ENCODE measurements at regions not wholly inside any gene's neighbourhood (a gene's known extent, or its start where the extent isn't known, plus 50 kb on each side); places are given as distances from the start of the nearest gene placed in this dataset.

DNA sequence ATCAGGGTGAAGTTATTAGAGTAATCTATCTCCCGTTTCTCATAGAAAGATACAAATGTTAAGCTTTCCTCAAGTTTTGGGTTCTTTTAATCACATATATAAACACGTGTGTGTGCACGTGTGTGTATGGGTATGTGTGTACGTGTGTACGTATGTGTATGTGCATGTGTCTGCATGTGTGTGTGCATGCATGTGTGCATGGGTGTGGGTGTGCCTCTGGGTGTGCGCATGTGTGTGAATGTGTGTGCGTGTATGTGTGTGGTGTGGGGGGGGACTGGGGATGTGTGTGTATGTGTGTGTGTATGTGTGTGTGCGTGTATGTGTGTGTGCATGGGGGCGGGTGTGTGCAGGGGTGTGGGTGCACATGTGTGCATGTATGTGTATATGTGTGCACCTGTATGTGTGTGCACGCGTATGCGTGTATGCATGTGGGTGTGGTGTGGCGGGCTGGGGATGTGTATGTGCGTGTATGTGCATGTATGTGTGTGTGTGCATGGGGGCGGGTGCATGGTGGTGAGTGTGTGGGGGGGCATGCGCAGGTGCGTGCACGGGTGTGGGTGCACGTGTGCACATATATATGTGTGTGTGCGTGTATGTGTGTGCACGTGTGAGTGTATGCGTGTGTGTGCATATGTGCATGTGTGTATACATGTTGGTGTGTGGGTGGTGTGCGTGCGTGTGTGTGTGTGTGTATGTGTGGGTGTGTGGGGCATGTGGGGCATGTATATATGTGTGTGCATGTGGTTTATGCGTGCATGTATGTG, 304.0 kb downstream of the MBD2 start:
- Histone ChIP-seq H3K4me3 (ENCODE audit: low read length in 2 of 2) (no peak overlapping the region), H3K9me3 (ENCODE audit: control insufficient read depth, low read length) (no peaks in the 10 kb centered on the region), H3K27me3 (ENCODE audit: control insufficient read depth in 1 of 2, insufficient read depth in 2 of 2, low read length in 1 of 2) (no peaks in the 10 kb centered on the region), H3K27ac (ENCODE audit: low read depth in 1 of 2, low read length in 2 of 2) (no peak overlapping the region), H3K36me3 (ENCODE audit: control insufficient read depth in 1 of 2, insufficient read depth in 2 of 2, low read length in 1 of 2) (no peaks in the 10 kb centered on the region), H3K4me1 (ENCODE audit: control insufficient read depth in 1 of 2, insufficient read depth in 2 of 2, low read length in 2 of 2) (peaks cover 0 to 1% of the 10 kb centered on the region in 2 donors)
- intact Hi-C loops (cut with DNase I): no loop called here
- ATAC-seq (ENCODE audit: low FRiP score) (peak; percentile 15), DNase-seq (no peak)
- 86 to 89% methylated on average over 25 of the region's 25 CpGs for WGBS, 2 donors

DNA sequence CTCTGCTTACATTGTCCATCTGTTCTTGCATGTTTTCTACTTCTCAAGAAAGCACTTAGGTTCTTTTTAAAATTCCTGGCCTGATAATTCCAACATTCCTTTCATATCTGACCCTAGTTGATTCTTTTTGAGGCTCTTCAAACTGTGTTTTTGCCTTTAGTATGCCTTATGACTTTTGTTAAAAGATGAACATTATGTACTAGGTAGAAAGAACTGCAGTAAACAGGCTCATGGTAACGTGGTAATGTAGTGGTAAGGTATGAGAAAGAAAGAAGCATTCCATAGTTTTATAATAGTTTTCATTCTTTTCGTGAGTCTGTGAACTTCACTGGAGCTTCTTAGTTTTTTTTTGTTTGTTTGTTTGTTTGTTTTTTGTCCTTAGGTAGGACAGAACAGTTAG, 306.4 kb downstream of the MBD2 start:
- 23 to 42% methylated on average over 2 of the region's 2 CpGs for WGBS, 2 donors
- ATAC-seq (ENCODE audit: low FRiP score): no peak
- H3K9me3 ChIP-seq (ENCODE audit: control insufficient read depth, low read length): no peaks in the 10 kb centered on the region
- H3K4me1 ChIP-seq (ENCODE audit: control insufficient read depth in 1 of 2, insufficient read depth in 2 of 2, low read length in 2 of 2): peaks cover 0 to under 1% of the 10 kb centered on the region in 2 donors
- intact Hi-C loops (cut with DNase I): no loop called here
- DNase-seq: no peak
- no peaks in the 10 kb centered on the region for H3K36me3 ChIP-seq (ENCODE audit: control insufficient read depth in 1 of 2, insufficient read depth in 2 of 2, low read length in 1 of 2)
- no peak overlapping the region for H3K4me3 ChIP-seq (ENCODE audit: low read length in 2 of 2)
- no peak overlapping the region for H3K27ac ChIP-seq (ENCODE audit: low read depth in 1 of 2, low read length in 2 of 2)
- H3K27me3 ChIP-seq (ENCODE audit: control insufficient read depth in 1 of 2, insufficient read depth in 2 of 2, low read length in 1 of 2): no peaks in the 10 kb centered on the region

DNA sequence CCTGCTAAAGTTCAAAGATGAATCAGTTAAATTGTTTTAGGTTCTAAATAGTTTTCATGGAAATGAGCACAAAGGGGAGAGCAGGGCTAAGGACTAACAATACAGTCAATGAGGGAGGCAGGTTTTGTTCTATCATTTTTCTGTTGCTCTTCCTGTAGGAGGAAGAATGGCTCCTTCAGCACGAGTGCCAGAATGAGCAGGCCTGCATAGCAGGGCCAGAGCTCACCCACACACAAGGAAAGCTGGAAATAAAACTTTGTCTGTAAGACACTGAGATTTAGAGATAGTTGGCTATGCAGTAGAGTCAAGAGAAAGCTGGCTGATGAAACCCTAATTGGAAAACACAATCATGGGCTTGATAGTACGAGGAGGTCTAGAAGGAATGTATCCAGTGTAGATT, 313.3 kb downstream of the MBD2 start:
- no peak overlapping the region for H3K4me3 ChIP-seq (ENCODE audit: low read length in 2 of 2)
- H3K9me3 ChIP-seq (ENCODE audit: control insufficient read depth, low read length): no peaks in the 10 kb centered on the region
- H3K27ac ChIP-seq (ENCODE audit: low read depth in 1 of 2, low read length in 2 of 2): no peak overlapping the region
- H3K4me1 ChIP-seq (ENCODE audit: control insufficient read depth in 1 of 2, insufficient read depth in 2 of 2, low read length in 2 of 2): no peaks in the 10 kb centered on the region
- DNase-seq: no peak
- no peaks in the 10 kb centered on the region for H3K36me3 ChIP-seq (ENCODE audit: control insufficient read depth in 1 of 2, insufficient read depth in 2 of 2, low read length in 1 of 2)
- ATAC-seq (ENCODE audit: low FRiP score): no peak
- 17 to 46% methylated on average over 2 of the region's 2 CpGs for WGBS, 2 donors
- intact Hi-C loops (cut with DNase I): no loop called here
- no peaks in the 10 kb centered on the region for H3K27me3 ChIP-seq (ENCODE audit: control insufficient read depth in 1 of 2, insufficient read depth in 2 of 2, low read length in 1 of 2)

DNA sequence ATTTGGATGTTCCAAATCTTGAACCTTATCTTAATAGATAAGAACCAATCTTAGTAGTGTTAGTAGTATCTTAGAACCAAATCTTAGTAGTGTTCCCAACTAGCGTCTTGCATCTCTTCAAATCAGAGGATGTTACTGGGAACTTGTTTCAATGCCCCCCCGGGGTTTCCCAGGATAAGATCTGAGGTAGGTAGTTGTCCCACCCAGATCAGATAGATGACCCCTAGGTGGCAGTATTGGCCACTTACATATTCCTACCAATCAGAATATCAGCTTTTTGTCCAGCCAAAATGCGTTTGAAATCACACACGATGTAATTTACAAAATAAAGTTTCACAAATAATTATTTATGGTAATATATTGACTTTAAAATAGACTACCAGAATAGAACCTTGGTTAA, 314.8 kb downstream of the MBD2 start:
- no peak overlapping the region for H3K27ac ChIP-seq (ENCODE audit: low read depth in 1 of 2, low read length in 2 of 2)
- WGBS, 2 donors: 55 to 73% methylated on average over 4 of the region's 4 CpGs

DNA sequence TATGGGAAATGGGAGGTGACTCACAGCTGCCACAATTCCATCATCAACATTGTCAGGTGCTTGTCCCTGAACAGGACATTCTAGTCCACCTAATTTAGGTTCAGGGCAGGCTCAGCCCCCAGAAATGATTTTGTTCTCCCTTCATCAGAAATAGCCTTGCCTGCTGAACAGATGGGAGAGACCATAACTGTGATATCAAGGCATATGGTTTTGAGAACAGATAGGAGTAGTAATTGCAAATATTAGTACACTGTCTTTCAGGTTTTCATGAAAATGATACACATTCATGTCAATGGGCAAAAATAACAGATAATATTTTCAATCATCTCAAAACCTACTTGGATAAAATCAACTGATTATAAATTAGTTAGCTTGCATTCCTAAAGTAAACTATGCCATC, 316.5 kb downstream of the MBD2 start:
- no peak for DNase-seq
- no peak overlapping the region for H3K4me3 ChIP-seq (ENCODE audit: low read length in 2 of 2)
- no peak for ATAC-seq (ENCODE audit: low FRiP score)
- H3K4me1 ChIP-seq (ENCODE audit: control insufficient read depth in 1 of 2, insufficient read depth in 2 of 2, low read length in 2 of 2): no peaks in the 10 kb centered on the region
- no peaks in the 10 kb centered on the region for H3K27me3 ChIP-seq (ENCODE audit: control insufficient read depth in 1 of 2, insufficient read depth in 2 of 2, low read length in 1 of 2)
- H3K9me3 ChIP-seq (ENCODE audit: control insufficient read depth, low read length): no peaks in the 10 kb centered on the region
- intact Hi-C loops (cut with DNase I): loop anchor here in 1 of 2 donors (10.0 kb wide), 1 partner anchor 207 kb away; no protein-coding TSS in a partner anchor
- H3K36me3 ChIP-seq (ENCODE audit: control insufficient read depth in 1 of 2, insufficient read depth in 2 of 2, low read length in 1 of 2): no peaks in the 10 kb centered on the region
- H3K27ac ChIP-seq (ENCODE audit: low read depth in 1 of 2, low read length in 2 of 2): no peak overlapping the region

More for the DNA sequence above, 314.8 kb downstream of the MBD2 start:
- Histone ChIP-seq H3K27me3 (ENCODE audit: control insufficient read depth in 1 of 2, insufficient read depth in 2 of 2, low read length in 1 of 2) (no peaks in the 10 kb centered on the region), H3K4me1 (ENCODE audit: control insufficient read depth in 1 of 2, insufficient read depth in 2 of 2, low read length in 2 of 2) (no peaks in the 10 kb centered on the region), H3K4me3 (ENCODE audit: low read length in 2 of 2) (no peak overlapping the region), H3K36me3 (ENCODE audit: control insufficient read depth in 1 of 2, insufficient read depth in 2 of 2, low read length in 1 of 2) (no peaks in the 10 kb centered on the region), H3K9me3 (ENCODE audit: control insufficient read depth, low read length) (no peaks in the 10 kb centered on the region)
- intact Hi-C loops (cut with DNase I): loop anchor here in 1 of 2 donors (10.0 kb wide), 1 partner anchor 205 kb away; no protein-coding TSS in a partner anchor
- DNase-seq (no peak), ATAC-seq (ENCODE audit: low FRiP score) (no peak)

DNA sequence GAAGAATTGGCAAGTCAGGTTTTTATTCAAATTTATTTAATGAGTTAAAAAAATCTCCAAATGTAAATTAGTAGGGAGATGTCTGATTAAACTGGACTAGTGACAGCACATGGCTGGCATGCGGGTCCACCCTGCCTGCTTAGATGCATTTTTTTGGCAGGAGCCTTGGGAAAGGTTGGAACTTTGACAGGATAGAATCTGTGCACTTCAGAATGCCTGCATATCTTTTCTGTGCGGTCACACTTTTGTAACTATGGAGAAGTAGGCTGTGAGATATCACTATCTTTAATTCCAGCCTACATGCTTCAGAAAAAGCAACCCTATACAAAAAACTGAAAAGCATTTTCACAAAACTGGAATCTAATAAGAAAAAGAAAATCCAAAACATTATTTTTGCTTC, 317.8 kb downstream of the MBD2 start:
- 19 to 58% methylated on average over 2 of the region's 2 CpGs for WGBS, 2 donors
- Histone ChIP-seq H3K27me3 (ENCODE audit: control insufficient read depth in 1 of 2, insufficient read depth in 2 of 2, low read length in 1 of 2) (no peaks in the 10 kb centered on the region), H3K9me3 (ENCODE audit: control insufficient read depth, low read length) (no peaks in the 10 kb centered on the region), H3K36me3 (ENCODE audit: control insufficient read depth in 1 of 2, insufficient read depth in 2 of 2, low read length in 1 of 2) (no peaks in the 10 kb centered on the region), H3K27ac (ENCODE audit: low read depth in 1 of 2, low read length in 2 of 2) (no peak overlapping the region), H3K4me3 (ENCODE audit: low read length in 2 of 2) (no peak overlapping the region), H3K4me1 (ENCODE audit: control insufficient read depth in 1 of 2, insufficient read depth in 2 of 2, low read length in 2 of 2) (no peaks in the 10 kb centered on the region)
- intact Hi-C loops (cut with DNase I): loop anchor here in 1 of 2 donors (10.0 kb wide), 1 partner anchor 208 kb away; no protein-coding TSS in a partner anchor
- ATAC-seq (ENCODE audit: low FRiP score): no peak
- DNase-seq: no peak

DNA sequence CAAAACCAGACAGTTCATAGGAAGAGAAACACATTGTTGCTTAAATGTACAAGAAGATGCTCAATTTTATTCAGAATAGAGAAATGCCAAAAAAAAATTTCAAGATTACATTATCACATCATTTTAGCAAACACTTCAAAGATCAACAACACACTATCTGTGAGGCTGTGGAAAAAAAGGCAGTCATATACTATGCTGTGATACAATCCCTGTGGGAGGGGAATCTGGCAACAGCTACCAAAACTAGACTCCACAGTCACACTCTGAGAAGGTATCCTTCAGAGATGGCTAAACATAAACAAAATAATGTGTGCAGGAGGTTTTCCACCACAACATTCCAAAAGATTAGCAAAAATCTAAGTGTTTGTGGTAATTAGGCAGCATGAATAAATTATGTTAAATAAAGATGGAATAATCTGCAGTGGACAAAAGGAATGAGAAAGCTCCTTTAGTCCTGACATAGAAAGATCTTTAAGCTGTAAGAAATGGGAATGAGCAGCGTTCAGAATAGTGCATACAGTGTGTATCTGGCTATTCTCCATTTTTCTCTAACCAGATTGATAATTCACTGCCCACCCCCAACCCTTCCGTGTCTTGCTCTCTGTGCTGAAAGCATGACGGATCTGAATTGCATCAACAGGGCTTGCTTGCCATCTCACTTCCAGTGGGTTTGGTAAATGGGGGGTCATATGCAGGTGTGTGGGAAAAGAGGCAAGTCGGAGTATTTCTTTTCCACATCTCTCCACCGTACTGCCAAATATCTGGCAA, 329.6 kb downstream of the MBD2 start:
- Histone ChIP-seq H3K27ac (ENCODE audit: low read depth in 1 of 2, low read length in 2 of 2) (no peak overlapping the region), H3K9me3 (ENCODE audit: control insufficient read depth, low read length) (no peaks in the 10 kb centered on the region), H3K4me3 (ENCODE audit: low read length in 2 of 2) (no peak overlapping the region), H3K27me3 (ENCODE audit: control insufficient read depth in 1 of 2, insufficient read depth in 2 of 2, low read length in 1 of 2) (no peaks in the 10 kb centered on the region), H3K36me3 (ENCODE audit: control insufficient read depth in 1 of 2, insufficient read depth in 2 of 2, low read length in 1 of 2) (no peaks in the 10 kb centered on the region), H3K4me1 (ENCODE audit: control insufficient read depth in 1 of 2, insufficient read depth in 2 of 2, low read length in 2 of 2) (no peaks in the 10 kb centered on the region)
- DNase-seq (no peak), ATAC-seq (ENCODE audit: low FRiP score) (no peak)
- WGBS, 2 donors: 60 to 65% methylated on average over 5 of the region's 5 CpGs
- intact Hi-C loops (cut with DNase I): no loop called here

DNA sequence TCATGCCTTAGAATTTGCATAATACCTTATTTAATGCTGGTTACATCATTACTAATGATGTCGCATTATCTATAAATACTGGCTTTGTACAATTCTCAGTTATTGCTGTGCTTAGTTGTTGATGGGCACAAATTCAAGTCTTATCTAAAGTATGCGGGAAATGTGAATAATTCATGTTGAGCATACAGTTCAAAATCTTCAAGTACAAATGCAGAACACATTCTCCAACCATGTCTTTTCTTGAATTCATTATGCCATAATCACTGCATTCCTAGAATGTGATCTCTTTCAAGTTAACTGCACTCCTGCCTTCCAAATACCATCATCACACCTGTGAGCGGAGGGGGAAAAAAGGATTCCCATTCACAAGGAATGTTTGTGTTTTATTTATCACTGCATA, 337.0 kb downstream of the MBD2 start:
- H3K36me3 ChIP-seq (ENCODE audit: control insufficient read depth in 1 of 2, insufficient read depth in 2 of 2, low read length in 1 of 2): no peaks in the 10 kb centered on the region
- no peaks in the 10 kb centered on the region for H3K27me3 ChIP-seq (ENCODE audit: control insufficient read depth in 1 of 2, insufficient read depth in 2 of 2, low read length in 1 of 2)
- H3K27ac ChIP-seq (ENCODE audit: low read depth in 1 of 2, low read length in 2 of 2): no peak overlapping the region
- H3K9me3 ChIP-seq (ENCODE audit: control insufficient read depth, low read length): no peaks in the 10 kb centered on the region
- no peak overlapping the region for H3K4me3 ChIP-seq (ENCODE audit: low read length in 2 of 2)
- DNase-seq: no peak
- WGBS, 2 donors: 21 to 34% methylated on average over 3 of the region's 3 CpGs
- intact Hi-C loops (cut with DNase I): no loop called here
- ATAC-seq (ENCODE audit: low FRiP score): no peak
- H3K4me1 ChIP-seq (ENCODE audit: control insufficient read depth in 1 of 2, insufficient read depth in 2 of 2, low read length in 2 of 2): no peaks in the 10 kb centered on the region

DNA sequence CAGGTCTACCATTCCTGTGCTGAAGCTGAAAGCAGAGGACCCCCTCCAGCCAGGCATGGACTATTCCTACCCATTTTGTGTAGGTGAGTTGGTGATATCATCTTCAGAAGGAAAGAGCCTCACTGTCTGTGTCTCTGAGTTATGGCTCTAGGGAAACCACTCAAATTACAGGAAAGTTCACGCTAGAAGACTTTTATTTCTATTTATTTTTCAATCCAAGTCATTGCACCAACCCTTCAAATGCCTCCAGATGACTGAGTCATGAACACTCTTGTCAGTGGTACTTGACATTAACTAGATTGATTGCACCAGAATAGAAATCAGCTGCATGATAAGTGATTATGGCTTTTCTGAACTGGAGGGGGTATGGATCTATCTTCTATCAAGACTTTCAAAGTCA, 338.4 kb downstream of the MBD2 start:
- Histone ChIP-seq H3K36me3 (ENCODE audit: control insufficient read depth in 1 of 2, insufficient read depth in 2 of 2, low read length in 1 of 2) (no peaks in the 10 kb centered on the region), H3K27ac (ENCODE audit: low read depth in 1 of 2, low read length in 2 of 2) (no peak overlapping the region), H3K4me3 (ENCODE audit: low read length in 2 of 2) (no peak overlapping the region), H3K9me3 (ENCODE audit: control insufficient read depth, low read length) (no peaks in the 10 kb centered on the region), H3K27me3 (ENCODE audit: control insufficient read depth in 1 of 2, insufficient read depth in 2 of 2, low read length in 1 of 2) (no peaks in the 10 kb centered on the region), H3K4me1 (ENCODE audit: control insufficient read depth in 1 of 2, insufficient read depth in 2 of 2, low read length in 2 of 2) (no peaks in the 10 kb centered on the region)
- 17 to 43% methylated on average over 1 of the region's 1 CpG for WGBS, 2 donors
- DNase-seq (no peak), ATAC-seq (ENCODE audit: low FRiP score) (no peak)
- intact Hi-C loops (cut with DNase I): no loop called here
